ENCODE measurements at regions not wholly inside any gene's neighbourhood (a gene's known extent, or its start where the extent isn't known, plus 50 kb on each side); places are given as distances from the start of the nearest gene placed in this dataset.
"Not testable (repeated sequence)": the region's sequence is repeated elsewhere in the genome, so short reads cannot be mapped to it uniquely, and the experiment has no call there.

DNA sequence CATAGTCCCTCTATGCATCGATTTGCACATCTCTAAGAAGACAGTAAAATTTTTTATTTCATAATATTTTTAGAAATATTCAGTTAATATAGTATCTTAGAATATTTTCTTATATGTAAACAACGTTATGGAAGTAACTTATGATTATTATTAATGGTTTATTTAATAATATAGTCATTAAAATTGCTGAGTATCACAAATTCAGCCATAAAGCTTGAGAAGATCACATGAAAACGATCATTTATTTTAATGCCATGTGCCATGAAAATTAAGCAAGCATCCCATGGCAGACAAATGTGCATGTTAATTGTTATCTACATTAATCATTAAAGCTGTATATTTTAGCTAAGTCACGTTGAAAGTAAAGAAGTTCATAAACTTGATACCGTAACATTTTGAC, 907.1 kb downstream of the KCNT2 start:
- DNase-seq (ENCODE audit: low read depth), result no peak
- TF ChIP-seq, protein P1, sequence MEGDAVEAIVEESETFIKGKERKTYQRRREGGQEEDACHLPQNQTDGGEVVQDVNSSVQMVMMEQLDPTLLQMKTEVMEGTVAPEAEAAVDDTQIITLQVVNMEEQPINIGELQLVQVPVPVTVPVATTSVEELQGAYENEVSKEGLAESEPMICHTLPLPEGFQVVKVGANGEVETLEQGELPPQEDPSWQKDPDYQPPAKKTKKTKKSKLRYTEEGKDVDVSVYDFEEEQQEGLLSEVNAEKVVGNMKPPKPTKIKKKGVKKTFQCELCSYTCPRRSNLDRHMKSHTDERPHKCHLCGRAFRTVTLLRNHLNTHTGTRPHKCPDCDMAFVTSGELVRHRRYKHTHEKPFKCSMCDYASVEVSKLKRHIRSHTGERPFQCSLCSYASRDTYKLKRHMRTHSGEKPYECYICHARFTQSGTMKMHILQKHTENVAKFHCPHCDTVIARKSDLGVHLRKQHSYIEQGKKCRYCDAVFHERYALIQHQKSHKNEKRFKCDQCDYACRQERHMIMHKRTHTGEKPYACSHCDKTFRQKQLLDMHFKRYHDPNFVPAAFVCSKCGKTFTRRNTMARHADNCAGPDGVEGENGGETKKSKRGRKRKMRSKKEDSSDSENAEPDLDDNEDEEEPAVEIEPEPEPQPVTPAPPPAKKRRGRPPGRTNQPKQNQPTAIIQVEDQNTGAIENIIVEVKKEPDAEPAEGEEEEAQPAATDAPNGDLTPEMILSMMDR (conservative IDR thresholded peaks at IDR 0.05; ENCODE audit: control insufficient read depth, insufficient read depth, low read depth, low read length), result no peak
- H3K4me3 ChIP-seq (ENCODE audit: control insufficient read depth, low read depth, low read length), result no peak overlapping the region

DNA sequence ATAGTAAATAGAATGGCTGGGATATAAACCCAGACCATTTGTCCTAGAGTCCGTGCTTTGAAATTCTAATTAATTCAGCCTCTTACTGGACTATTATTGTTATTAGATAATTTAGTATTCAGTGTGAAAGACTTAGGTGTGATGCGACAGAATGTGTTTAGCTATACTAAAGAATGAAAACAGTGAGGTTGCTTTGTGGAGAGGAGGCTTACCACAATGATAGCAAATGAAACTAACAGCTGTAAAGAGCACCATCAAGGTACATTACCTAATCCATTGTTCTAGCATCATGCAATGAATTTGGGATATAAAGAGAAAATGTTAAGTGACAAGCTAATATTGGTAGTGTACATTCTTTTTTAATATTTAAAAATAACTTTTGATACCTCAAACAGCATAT, 911.1 kb downstream of the KCNT2 start:
- TF ChIP-seq, protein P1 (conservative IDR thresholded peaks at IDR 0.05; ENCODE audit: control insufficient read depth, insufficient read depth, low read depth, low read length), result no peak
- no peak for DNase-seq (ENCODE audit: low read depth)
- H3K4me3 ChIP-seq (ENCODE audit: control insufficient read depth, low read depth, low read length), result no peak overlapping the region

DNA sequence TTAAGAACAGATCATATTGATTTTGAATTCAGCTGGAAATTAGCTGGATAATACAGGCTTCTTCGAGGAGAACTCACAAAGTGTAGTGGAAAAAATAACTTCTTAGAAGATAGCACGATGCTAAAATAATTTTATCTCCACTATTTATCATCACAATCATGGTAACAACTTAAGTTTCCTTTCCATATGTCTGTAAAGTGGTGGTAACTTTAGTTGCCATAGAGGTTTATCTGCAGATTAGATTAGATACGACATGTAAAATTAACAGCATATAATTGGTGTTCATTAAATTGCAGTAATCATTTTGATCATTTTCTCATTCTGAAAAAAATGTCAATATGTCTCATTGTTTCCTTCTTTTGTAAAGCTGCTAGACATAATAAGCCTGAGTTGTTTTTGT, 921.5 kb downstream of the KCNT2 start:
- no peak overlapping the region for H3K4me3 ChIP-seq (ENCODE audit: control insufficient read depth, low read depth, low read length)
- DNase-seq (ENCODE audit: low read depth), result no peak
- TF ChIP-seq, protein P1 (conservative IDR thresholded peaks at IDR 0.05; ENCODE audit: control insufficient read depth, insufficient read depth, low read depth, low read length), result no peak

DNA sequence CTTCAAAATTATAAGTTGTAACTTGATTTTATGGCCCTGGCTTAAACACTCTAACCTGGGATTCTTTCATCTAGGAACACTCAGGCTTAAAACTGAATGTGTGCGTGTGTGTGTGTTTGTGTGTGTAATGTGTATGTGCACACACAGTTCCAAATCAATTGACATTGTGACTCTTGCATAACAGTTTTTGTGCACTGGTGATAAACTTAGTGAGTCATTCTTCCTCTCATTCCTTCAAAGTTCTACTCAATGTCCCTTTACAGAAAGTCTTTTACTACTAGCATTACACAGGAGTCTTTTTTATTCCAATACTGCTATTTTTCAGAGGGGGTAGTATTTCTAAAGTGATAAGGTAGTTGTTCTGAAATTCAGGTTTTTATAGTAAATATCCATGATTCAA, 943.6 kb downstream of the KCNT2 start:
- H3K4me3 ChIP-seq (ENCODE audit: control insufficient read depth, low read depth, low read length), result no peak overlapping the region
- DNase-seq (ENCODE audit: low read depth), result peak; percentile 30
- TF ChIP-seq, protein P1 (conservative IDR thresholded peaks at IDR 0.05; ENCODE audit: control insufficient read depth, insufficient read depth, low read depth, low read length), result no peak

DNA sequence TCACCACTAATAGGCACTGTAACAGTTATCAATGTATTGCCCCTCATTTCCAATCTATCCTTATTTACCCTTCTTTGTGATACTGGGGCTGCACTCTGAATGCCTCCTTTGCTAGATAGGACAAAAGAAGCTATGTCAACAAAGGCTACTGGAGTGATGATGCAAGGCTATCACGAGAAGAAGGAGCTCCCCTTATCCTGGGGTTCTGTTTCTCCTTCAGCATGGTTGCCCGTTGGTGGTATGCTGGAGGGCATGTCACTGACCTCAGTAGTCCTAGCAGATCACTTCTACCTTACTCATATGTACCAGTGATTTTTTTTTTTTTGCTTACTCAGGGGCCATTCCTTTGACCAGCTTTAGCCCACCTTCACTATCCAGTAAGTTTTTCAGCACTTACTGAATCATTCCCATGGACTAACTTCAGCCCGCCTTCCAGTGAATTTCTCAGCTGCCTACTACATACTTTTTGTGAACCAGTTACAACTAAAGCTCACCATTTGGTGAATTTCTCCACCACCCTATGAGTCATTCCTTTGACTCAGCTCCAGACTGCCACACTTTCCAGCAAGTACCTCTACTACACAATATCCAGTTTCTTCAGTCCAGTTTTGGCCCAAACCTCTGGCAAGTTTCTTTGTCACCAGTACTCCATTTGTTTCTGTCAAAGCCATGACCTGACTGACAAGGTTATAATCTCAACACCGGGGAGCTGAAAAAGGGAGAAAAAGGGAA, 944.5 kb downstream of the KCNT2 start:
- TF ChIP-seq, protein P1 (conservative IDR thresholded peaks at IDR 0.05; ENCODE audit: control insufficient read depth, insufficient read depth, low read depth, low read length), result no peak
- peak; percentile 85 for DNase-seq (ENCODE audit: low read depth)

DNA sequence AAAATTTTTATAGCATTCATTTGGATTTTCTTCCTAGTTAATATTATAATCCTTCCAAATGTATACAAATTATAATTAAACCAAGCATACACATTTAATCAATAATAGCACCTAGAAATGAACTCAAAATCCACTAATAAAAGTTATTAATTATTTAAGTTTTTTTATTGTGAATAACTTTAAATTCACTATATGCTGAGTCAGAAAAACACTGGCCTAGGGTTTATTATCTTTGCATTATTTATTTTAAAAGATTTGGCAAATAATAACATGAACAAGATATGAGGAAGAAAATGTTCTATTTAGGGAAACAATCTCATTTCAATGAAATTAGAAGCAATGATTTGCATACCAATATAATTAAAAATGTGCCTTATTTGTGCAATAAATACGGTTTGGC, 951.5 kb downstream of the KCNT2 start:
- no peak overlapping the region for H3K4me3 ChIP-seq (ENCODE audit: control insufficient read depth, low read depth, low read length)

More for the DNA sequence above, 944.5 kb downstream of the KCNT2 start:
- no peak overlapping the region for H3K4me3 ChIP-seq (ENCODE audit: control insufficient read depth, low read depth, low read length)

DNA sequence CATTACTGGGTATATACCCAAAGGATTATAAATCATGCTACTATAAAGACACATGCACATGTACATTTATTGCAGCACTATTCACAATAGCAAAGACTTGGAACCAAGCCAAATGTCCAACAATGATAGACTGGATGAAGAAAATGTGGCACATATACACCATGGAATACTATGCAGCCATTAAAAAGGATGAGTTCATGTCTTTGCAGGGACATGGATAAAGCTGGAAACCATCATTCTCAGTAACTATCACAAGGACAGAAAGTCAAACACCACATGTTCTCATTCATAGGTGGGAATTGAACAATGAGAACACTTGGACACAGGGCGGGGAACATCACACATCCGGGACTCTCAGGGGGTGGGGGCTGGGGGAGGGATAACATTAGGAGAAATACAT, 959.4 kb downstream of the KCNT2 start:
- not testable (repeated sequence) for H3K4me3 ChIP-seq (ENCODE audit: control insufficient read depth, low read depth, low read length); DNase-seq (ENCODE audit: low read depth)

More for the DNA sequence above, 951.5 kb downstream of the KCNT2 start:
- TF ChIP-seq, protein P1 (conservative IDR thresholded peaks at IDR 0.05; ENCODE audit: control insufficient read depth, insufficient read depth, low read depth, low read length), result no peak
- no peak for DNase-seq (ENCODE audit: low read depth)
